Fibroblast of skin of left quadriceps (primary cell): ENCODE measurements at regions not wholly inside any gene's neighbourhood (a gene's known extent, or its start where the extent isn't known, plus 50 kb on each side); places are given as distances from the start of the nearest gene placed in this dataset.
"Not testable (repeated sequence)": the region's sequence is repeated elsewhere in the genome, so short reads cannot be mapped to it uniquely, and the experiment has no call there.

Experiments used
- DNase-seq, 2 experiments: peaks; one replicate each; pipeline ENCODE4 v3.0.0-alpha.2; 2013; ENCODE audit warnings: low read depth in 2 of 2

DNA sequence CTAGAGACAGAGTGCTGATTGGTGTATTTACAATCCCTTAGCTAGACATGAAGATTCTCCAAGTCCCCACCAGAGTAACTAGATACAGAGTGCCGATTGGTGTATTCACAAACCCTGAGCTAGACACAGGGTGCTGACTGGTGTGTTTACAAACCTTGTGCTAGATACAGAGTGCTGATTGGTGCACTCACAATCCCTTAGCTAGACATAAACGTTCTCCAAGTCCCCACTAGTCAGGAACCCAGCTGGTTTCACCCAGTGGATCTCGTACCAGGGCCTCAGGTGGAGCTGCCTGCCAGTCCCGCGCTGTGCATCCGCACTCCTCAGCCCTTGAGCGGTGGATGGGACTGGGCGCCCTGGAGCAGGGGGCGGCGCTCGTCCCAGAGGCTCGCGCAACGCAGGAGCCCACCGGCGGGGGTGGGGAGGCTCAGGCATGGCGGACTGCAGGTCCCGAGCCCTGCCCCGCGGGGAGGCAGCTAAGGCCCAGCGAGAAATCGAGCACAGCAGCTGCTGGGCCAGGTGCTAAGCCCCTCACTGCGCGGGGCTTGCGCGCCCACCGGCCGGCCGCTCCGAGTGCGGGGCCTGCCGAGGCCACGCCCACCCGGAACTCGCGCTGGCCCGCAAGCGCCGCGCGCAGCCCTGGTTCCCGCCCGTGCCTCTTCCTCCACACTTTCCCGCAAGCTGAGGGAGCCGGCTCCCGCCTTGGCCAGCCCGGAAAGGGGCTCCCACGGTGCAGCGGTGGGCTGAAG, 204.0 kb upstream of the SLITRK1 start:
- not testable (repeated sequence) for DNase-seq

DNA sequence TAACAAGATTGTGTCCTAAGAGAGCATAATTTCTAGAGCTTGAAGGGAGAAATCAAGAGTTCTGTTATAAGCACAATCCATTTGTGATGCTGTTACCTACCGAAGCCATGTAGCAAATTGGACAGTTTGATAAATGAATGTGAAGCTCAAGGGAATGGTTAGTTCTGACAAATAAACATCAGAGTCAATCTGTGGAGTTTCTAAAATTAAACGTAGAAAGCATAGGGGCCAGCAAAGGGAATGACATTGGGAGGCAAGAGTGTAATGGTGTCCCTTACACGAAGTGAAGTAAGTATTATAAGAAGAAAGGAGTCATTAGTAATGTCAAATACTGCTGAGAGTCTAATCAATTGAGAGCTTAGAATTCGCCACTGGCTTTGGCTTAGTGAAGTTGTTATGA, 200.2 kb upstream of the SLITRK1 start:
- DNase-seq: no peak

DNA sequence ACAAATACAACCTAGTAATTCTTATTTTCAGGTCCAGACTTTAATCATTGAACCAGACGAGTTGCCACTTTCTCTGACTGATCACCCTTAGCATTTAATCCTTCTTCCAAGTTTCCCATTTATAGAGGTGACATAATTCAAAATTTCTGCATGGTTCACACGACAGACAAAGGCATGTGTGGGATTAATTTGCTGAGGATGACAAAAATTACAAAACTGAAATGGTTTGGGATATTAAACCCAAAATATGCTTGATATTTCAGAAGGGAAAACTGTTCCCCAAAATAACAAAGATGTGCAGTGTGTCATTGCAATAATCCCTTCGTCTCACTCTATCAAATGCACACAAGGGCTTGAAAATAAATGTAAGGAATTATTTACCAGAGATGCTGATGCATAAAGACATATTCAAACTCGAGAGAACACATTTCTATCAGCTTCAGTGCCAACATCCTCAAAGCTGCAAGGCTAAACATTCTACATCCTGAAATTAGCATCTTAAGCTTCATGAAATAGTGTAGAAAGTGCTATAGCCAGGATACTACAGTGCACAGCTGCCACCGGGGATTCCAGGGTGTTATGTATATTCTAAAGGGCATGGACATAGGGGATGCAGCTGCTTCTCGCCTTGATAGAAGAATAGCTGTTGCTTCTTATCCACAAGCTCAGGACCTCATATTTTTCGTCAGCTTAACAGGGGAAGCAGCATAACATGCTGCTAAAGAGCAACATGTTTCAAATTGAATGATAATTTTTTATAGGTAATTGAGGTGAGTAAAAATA, 198.7 kb upstream of the SLITRK1 start:
- DNase-seq: no peak

DNA sequence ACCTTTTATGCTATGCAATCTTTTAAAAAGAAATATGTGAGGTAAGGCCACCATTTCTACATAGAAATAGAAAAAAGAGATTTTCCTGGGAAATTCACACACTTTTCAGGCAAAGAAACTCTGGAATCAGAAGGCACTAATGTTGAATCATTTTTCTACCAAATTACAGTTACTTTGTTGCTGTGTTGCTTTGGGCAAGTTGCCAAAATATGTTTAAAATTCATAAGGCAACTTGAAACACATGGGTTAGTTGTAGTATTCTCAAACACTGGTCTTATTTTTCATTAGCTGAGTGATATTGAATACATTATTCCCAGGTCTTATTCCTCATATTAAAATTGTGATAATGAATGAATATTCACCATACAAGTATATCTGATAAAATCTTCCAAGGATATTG, 195.0 kb upstream of the SLITRK1 start:
- peak; percentile 0 to 5 for DNase-seq

DNA sequence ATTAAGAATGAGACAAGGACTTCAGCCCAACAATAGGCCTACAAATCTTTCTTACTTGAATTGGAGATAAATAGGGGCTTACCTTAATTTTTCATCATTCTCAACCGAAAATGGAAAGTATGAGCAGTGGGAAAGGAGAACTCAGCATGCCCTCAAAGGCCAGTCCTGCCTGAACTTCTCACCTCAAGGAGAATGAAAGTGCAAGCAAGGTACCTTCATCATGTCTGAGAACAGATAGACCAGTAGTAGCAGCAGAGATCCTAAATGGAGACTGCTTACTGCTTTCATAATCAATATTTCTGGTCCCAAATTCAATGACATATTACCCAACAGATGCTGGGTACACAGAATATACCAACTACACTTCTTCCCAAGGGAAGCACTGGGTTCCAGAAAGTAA, 194.0 kb upstream of the SLITRK1 start:
- no peak for DNase-seq

DNA sequence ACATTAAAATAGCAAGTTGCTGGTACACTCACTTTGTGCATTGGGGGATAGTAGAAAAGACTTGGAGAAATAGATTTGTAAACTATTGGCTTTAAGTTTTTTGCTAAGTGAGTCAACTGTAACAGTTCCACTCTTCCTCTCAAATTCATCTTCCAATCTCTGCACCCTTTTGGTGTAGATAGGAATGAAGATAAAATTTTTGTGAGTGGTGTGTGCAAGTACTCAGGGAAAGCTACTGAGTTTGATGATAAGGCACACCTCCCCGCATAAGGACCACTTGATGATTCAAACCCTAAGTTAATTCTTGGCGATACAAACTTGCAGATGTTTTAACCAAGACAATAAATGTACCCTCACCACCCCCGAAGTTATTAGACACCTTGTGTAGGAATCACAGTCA, 168.3 kb upstream of the SLITRK1 start:
- peak; percentile 21 to 26 for DNase-seq

- DNase-seq: no peak
These were observed 167.4 kb upstream of the SLITRK1 start for GRCh38 chr13:84049443-84050219.

DNA sequence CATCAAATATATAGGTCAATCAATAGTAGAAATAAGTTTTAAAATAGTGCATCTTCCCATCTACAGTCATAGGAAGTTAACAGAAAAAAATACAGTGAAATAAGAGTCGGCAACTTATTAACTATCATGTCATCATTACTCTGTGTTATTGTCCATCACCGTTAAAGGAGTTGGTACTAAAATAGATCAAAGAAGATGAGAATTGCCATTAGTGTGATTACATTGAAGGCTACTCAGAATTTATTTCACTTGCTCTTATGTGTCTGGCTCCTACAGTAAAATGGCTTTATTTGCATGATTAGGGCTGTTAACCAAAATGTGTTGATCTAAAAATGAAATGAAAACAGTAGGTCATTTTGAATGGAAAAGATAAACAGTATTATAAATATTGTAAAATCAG, 162.5 kb upstream of the SLITRK1 start:
- DNase-seq: no peak

DNA sequence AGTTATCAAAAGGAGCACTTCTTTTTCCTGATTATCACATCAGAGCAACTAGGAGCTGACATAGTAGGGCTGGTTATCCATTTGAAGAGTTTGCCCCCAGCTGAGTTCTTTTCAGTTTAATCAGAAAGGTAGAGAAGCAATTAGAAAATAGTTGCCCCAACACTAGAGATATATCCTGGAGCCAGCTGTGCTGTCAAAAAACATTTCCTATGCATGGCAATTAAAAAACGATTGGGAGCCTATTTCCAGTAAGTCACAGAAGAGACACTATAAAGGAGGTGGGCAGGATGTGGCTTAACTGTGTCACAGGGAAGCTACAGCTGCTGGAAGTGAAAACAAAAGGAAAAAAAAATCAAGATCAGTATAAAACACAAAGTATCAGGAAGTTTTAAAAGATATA, 155.7 kb upstream of the SLITRK1 start:
- no peak for DNase-seq

- no peak for DNase-seq
These were observed 149.8 kb upstream of the SLITRK1 start for GRCh38 chr13:84032116-84032515.

DNA sequence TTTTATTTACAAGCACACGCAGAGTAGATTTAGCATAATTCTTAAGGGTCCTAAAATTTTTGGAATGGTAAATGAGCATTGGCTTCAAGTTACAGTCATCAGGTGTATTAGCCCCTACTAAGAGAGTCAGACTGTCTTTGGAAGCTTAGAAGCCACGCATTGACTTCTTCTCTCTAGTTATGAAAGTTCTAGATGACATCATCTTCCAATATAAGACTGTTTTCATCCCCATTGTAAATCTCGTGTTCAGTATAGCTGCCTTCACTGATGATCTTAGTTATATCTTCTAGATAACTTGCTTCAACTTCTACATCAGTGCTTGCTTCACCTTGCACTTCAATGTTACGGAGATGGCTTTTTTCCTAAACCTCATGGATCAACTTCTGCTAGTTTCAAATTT, 148.8 kb upstream of the SLITRK1 start:
- no peak for DNase-seq

GRCh38 chr13:84029396-84029795, 147.1 kb upstream of the SLITRK1 start:
- DNase-seq: no peak

GRCh38 chr13:84025824-84026223, 143.6 kb upstream of the SLITRK1 start:
- peak in 1 of 2 experiments; percentile 12 for DNase-seq

- DNase-seq: no peak
These were observed 114.1 kb upstream of the SLITRK1 start for GRCh38 chr13:83996415-83996814.

DNA sequence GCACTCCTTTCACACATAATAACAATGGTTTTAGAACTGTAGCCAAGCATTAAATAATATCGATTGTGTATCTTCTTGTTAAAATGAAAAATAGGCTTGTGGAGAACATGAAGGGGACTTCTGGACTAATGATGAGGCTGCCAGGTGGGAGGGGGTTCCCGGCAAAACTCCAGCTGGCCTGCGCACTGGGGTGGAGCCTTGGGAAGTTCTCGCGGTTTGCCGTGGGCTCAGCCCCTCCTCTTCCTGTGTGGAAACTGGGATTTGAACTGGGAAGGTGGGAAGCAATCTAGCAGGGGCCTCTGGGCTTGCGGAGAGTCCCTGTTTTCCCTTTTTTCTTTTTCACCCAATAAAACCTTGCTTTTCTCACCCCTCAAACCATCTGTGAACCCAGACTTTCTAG, 113.7 kb upstream of the SLITRK1 start:
- DNase-seq: no peak

- peak in 1 of 2 experiments; percentile 5 for DNase-seq
These were observed 110.5 kb upstream of the SLITRK1 start for GRCh38 chr13:83992566-83993358.

GRCh38 chr13:83987394-83987793, 105.1 kb upstream of the SLITRK1 start:
- no peak for DNase-seq

- no peak for DNase-seq
These were observed 102.5 kb upstream of the SLITRK1 start for GRCh38 chr13:83984793-83985192.

DNA sequence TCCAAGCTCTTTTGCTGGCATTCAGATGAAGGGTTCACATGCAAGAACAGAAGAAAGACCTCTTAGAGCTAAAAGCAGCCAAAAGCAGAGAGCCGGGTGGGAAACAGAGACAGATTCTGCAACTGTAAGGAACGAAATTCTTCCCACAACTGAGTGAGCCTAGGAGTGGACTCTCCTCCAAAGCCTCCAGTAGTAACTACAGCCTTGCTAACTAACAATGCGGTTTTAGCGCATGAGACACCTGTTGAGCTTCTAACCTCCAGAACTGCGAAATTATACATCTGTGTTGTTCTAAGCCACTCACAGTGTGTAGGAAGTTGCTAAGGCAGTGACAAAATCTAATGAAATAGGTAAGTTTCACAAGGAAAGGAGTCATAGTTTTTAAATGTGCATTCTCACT, 98.1 kb upstream of the SLITRK1 start:
- no peak for DNase-seq

GRCh38 chr13:83975655-83976165, 93.4 kb upstream of the SLITRK1 start:
- DNase-seq: no peak

- DNase-seq: no peak
These were observed 76.3 kb upstream of the SLITRK1 start for GRCh38 chr13:83958531-83958930.
